ENCODE measurements at regions not wholly inside any gene's neighbourhood (a gene's known extent, or its start where the extent isn't known, plus 50 kb on each side); places are given as distances from the start of the nearest gene placed in this dataset.

GRCh38 chr7:69259445-69259844, 338.8 kb upstream of the AUTS2 start:
- no peak for TF ChIP-seq CTCF (IDR thresholded peaks at IDR 0.05; ENCODE audit: extremely low read depth, low read depth, low read length)
- no peaks in the 10 kb centered on the region for H3K9me3 ChIP-seq (ENCODE audit: low read depth, low read length)
- H3K4me1 ChIP-seq (ENCODE audit: insufficient read depth, low read length), result no peaks in the 10 kb centered on the region
- H3K4me3 ChIP-seq (ENCODE audit: insufficient read depth, low read length), result no peak overlapping the region
- no peak overlapping the region for H2AFZ ChIP-seq (ENCODE audit: low read length)
- DNase-seq (ENCODE audit: insufficient read length, low spot score, missing footprints), result no peak
- H3K27me3 ChIP-seq (ENCODE audit: insufficient read depth, low read length), result no peaks in the 10 kb centered on the region
- no peak overlapping the region for H3K4me2 ChIP-seq (ENCODE audit: insufficient read depth, low read length)
- H3K36me3 ChIP-seq (ENCODE audit: insufficient read depth, low read length), result no peaks in the 10 kb centered on the region
- H4K20me1 ChIP-seq (ENCODE audit: insufficient read depth, low read length), result no peaks in the 10 kb centered on the region
- H3K79me2 ChIP-seq (ENCODE audit: insufficient read depth, low read length), result no peaks in the 10 kb centered on the region
- H3K27ac ChIP-seq (ENCODE audit: low read depth, low read length), result no peak overlapping the region

- Histone ChIP-seq H3K79me2 (ENCODE audit: insufficient read depth, low read length) (no peaks in the 10 kb centered on the region), H3K36me3 (ENCODE audit: insufficient read depth, low read length) (no peaks in the 10 kb centered on the region), H3K9me3 (ENCODE audit: low read depth, low read length) (no peaks in the 10 kb centered on the region), H2AFZ (ENCODE audit: low read length) (no peak overlapping the region), H3K27ac (ENCODE audit: low read depth, low read length) (no peak overlapping the region), H3K27me3 (ENCODE audit: insufficient read depth, low read length) (no peaks in the 10 kb centered on the region), H3K4me3 (ENCODE audit: insufficient read depth, low read length) (no peak overlapping the region), H3K4me1 (ENCODE audit: insufficient read depth, low read length) (no peaks in the 10 kb centered on the region), H4K20me1 (ENCODE audit: insufficient read depth, low read length) (no peaks in the 10 kb centered on the region), H3K4me2 (ENCODE audit: insufficient read depth, low read length) (no peak overlapping the region)
- TF ChIP-seq CTCF (IDR thresholded peaks at IDR 0.05; ENCODE audit: extremely low read depth, low read depth, low read length), result no peak
- no peak for DNase-seq (ENCODE audit: insufficient read length, low spot score, missing footprints)
Observed at GRCh38 chr7:69260023-69260422, 338.3 kb upstream of the AUTS2 start.

GRCh38 chr7:69263550-69263949, 334.7 kb upstream of the AUTS2 start:
- DNase-seq (ENCODE audit: insufficient read length, low spot score, missing footprints), result no peak
- Histone ChIP-seq H3K9me3 (ENCODE audit: low read depth, low read length) (no peaks in the 10 kb centered on the region), H3K4me1 (ENCODE audit: insufficient read depth, low read length) (no peaks in the 10 kb centered on the region), H4K20me1 (ENCODE audit: insufficient read depth, low read length) (no peaks in the 10 kb centered on the region), H3K4me2 (ENCODE audit: insufficient read depth, low read length) (no peak overlapping the region), H3K4me3 (ENCODE audit: insufficient read depth, low read length) (no peak overlapping the region), H3K79me2 (ENCODE audit: insufficient read depth, low read length) (no peaks in the 10 kb centered on the region), H3K36me3 (ENCODE audit: insufficient read depth, low read length) (no peaks in the 10 kb centered on the region), H3K27ac (ENCODE audit: low read depth, low read length) (no peak overlapping the region), H2AFZ (ENCODE audit: low read length) (no peak overlapping the region), H3K27me3 (ENCODE audit: insufficient read depth, low read length) (no peaks in the 10 kb centered on the region)
- TF ChIP-seq CTCF (IDR thresholded peaks at IDR 0.05; ENCODE audit: extremely low read depth, low read depth, low read length), result no peak

- H3K36me3 ChIP-seq (ENCODE audit: insufficient read depth, low read length), result no peaks in the 10 kb centered on the region
- no peak for TF ChIP-seq CTCF (IDR thresholded peaks at IDR 0.05; ENCODE audit: extremely low read depth, low read depth, low read length)
- H3K4me2 ChIP-seq (ENCODE audit: insufficient read depth, low read length), result no peak overlapping the region
- H3K4me1 ChIP-seq (ENCODE audit: insufficient read depth, low read length), result no peaks in the 10 kb centered on the region
- no peaks in the 10 kb centered on the region for H3K27me3 ChIP-seq (ENCODE audit: insufficient read depth, low read length)
- DNase-seq (ENCODE audit: insufficient read length, low spot score, missing footprints), result no peak
- H3K4me3 ChIP-seq (ENCODE audit: insufficient read depth, low read length), result no peak overlapping the region
- H3K79me2 ChIP-seq (ENCODE audit: insufficient read depth, low read length), result no peaks in the 10 kb centered on the region
- H3K27ac ChIP-seq (ENCODE audit: low read depth, low read length), result no peak overlapping the region
- no peaks in the 10 kb centered on the region for H3K9me3 ChIP-seq (ENCODE audit: low read depth, low read length)
- no peak overlapping the region for H2AFZ ChIP-seq (ENCODE audit: low read length)
- no peaks in the 10 kb centered on the region for H4K20me1 ChIP-seq (ENCODE audit: insufficient read depth, low read length)
Observed at GRCh38 chr7:69269806-69270205, 328.5 kb upstream of the AUTS2 start.

All from osteoblast (primary cell).